ENCODE measurements at regions not wholly inside any gene's neighbourhood (a gene's known extent, or its start where the extent isn't known, plus 50 kb on each side); places are given as distances from the start of the nearest gene placed in this dataset.

- ATAC-seq (ENCODE audit: low read depth) (no peak), DNase-seq (no peak)
- Histone ChIP-seq H4K20me1 (ENCODE audit: control insufficient read depth, insufficient read depth, low read length, poor library complexity, severe bottlenecking) (no peaks in the 10 kb centered on the region), H3K79me2 (ENCODE audit: control insufficient read depth, insufficient read depth, low read length) (no peaks in the 10 kb centered on the region), H3K27ac (ENCODE audit: low read length in 2 of 2) (no peak overlapping the region), H2AFZ (ENCODE audit: insufficient read depth, low read depth, low read length, poor library complexity, severe bottlenecking) (no peak overlapping the region), H3K9ac (ENCODE audit: low read length) (no peak overlapping the region), H3K27me3 (replicated peaks in 1 of 4; ENCODE audit: control extremely low read depth in 1 of 4, control insufficient read depth in 3 of 4, insufficient read depth in 4 of 4, low read length in 3 of 4) (peaks cover 0 to 30% (median 19%) of the 10 kb centered on the region in 4 experiments), H3K4me3 (ENCODE audit: control extremely low read depth in 1 of 5, extremely low read depth in 1 of 5, insufficient read depth in 1 of 5, low read depth in 2 of 5, low read length in 4 of 5) (no peak overlapping the region), H3K4me2 (replicated peaks; ENCODE audit: low read depth, low read length, poor library complexity, severe bottlenecking) (no peak overlapping the region), H3K4me1 (ENCODE audit: control insufficient read depth in 2 of 2, insufficient read depth in 2 of 2, low read length in 2 of 2) (peaks cover 8 to 9% of the 10 kb centered on the region in 2 donors), H3K36me3 (replicated peaks in 1 of 2; ENCODE audit: control extremely low read depth in 1 of 2, control insufficient read depth in 1 of 2, extremely low read depth in 1 of 2, insufficient read depth in 2 of 2, low read length in 1 of 2) (no peaks in the 10 kb centered on the region), H3K9me3 (ENCODE audit: control extremely low read depth in 1 of 3, control insufficient read depth in 2 of 3, insufficient read depth in 1 of 3, low read length in 2 of 3) (peaks cover 0 to 17% (median 0%) of the 10 kb centered on the region in 3 donors)
- H3K4me3 Mint-ChIP-seq: no peak overlapping the region
- no peak overlapping the region for H3K27ac Mint-ChIP-seq
- POLR2A ChIA-PET: interaction anchor here (0.6 kb wide), 1 partner anchor 41 kb away, joined by 3 read pairs; no protein-coding TSS in a partner anchor
- TF ChIP-seq EZH2 (IDR thresholded peaks at IDR 0.05; ENCODE audit: borderline replicate concordance, insufficient read depth, low read depth, low read length, poor library complexity, severe bottlenecking): no peak
- no peak for TF ChIP-seq CTCF (IDR thresholded peaks at IDR 0.05)
- no peaks in the 10 kb centered on the region for H3K9me3 Mint-ChIP-seq (ENCODE audit: insufficient read depth)
- 83% methylated on average over 1 of the region's 3 CpGs for WGBS (ENCODE audit: insufficient coverage)
- peaks cover 35% of the 10 kb centered on the region for H3K27me3 Mint-ChIP-seq
- intact Hi-C loops (cut with micrococcal nuclease): no loop called here
- H3K4me1 Mint-ChIP-seq: peaks cover 12% of the 10 kb centered on the region
- CTCF ChIA-PET: interaction anchor here (0.8 to 1.7 kb wide), 7 partner anchors 9 to 266 kb away, joined by 3 to 8 read pairs (median 5); no protein-coding TSS in a partner anchor
Measured at GRCh38 chr15:31481142-31481541, 154.5 kb downstream of the KLF13 start.

- Histone ChIP-seq H2AFZ (ENCODE audit: insufficient read depth, low read depth, low read length, poor library complexity, severe bottlenecking) (no peak overlapping the region), H3K27me3 (replicated peaks in 1 of 4; ENCODE audit: control extremely low read depth in 1 of 4, control insufficient read depth in 3 of 4, insufficient read depth in 4 of 4, low read length in 3 of 4) (peaks cover 0 to 30% (median 19%) of the 10 kb centered on the region in 4 experiments), H3K36me3 (replicated peaks in 1 of 2; ENCODE audit: control extremely low read depth in 1 of 2, control insufficient read depth in 1 of 2, extremely low read depth in 1 of 2, insufficient read depth in 2 of 2, low read length in 1 of 2) (no peaks in the 10 kb centered on the region), H3K9ac (ENCODE audit: low read length) (no peak overlapping the region), H3K4me3 (ENCODE audit: control extremely low read depth in 1 of 5, extremely low read depth in 1 of 5, insufficient read depth in 1 of 5, low read depth in 2 of 5, low read length in 4 of 5) (no peak overlapping the region), H3K4me2 (replicated peaks; ENCODE audit: low read depth, low read length, poor library complexity, severe bottlenecking) (peak overlapping the region; percentile 76), H3K79me2 (ENCODE audit: control insufficient read depth, insufficient read depth, low read length) (no peaks in the 10 kb centered on the region), H4K20me1 (ENCODE audit: control insufficient read depth, insufficient read depth, low read length, poor library complexity, severe bottlenecking) (no peaks in the 10 kb centered on the region), H3K4me1 (ENCODE audit: control insufficient read depth in 2 of 2, insufficient read depth in 2 of 2, low read length in 2 of 2) (peaks cover 8 to 9% of the 10 kb centered on the region in 2 donors), H3K9me3 (ENCODE audit: control extremely low read depth in 1 of 3, control insufficient read depth in 2 of 3, insufficient read depth in 1 of 3, low read length in 2 of 3) (peaks cover 0 to 17% (median 0%) of the 10 kb centered on the region in 3 donors), H3K27ac (ENCODE audit: low read length in 2 of 2) (no peak overlapping the region)
- H3K9me3 Mint-ChIP-seq (ENCODE audit: insufficient read depth): no peaks in the 10 kb centered on the region
- H3K4me1 Mint-ChIP-seq: peaks cover 12% of the 10 kb centered on the region
- H3K27ac Mint-ChIP-seq: no peak overlapping the region
- ATAC-seq (ENCODE audit: low read depth) (no peak), DNase-seq (no peak)
- TF ChIP-seq CTCF (IDR thresholded peaks at IDR 0.05) (no peak), EZH2 (IDR thresholded peaks at IDR 0.05; ENCODE audit: borderline replicate concordance, insufficient read depth, low read depth, low read length, poor library complexity, severe bottlenecking) (no peak)
- peaks cover 35% of the 10 kb centered on the region for H3K27me3 Mint-ChIP-seq
- peak overlapping the region; percentile 90 for H3K4me3 Mint-ChIP-seq
- CTCF ChIA-PET: interaction anchor here (0.7 to 1.5 kb wide), 7 partner anchors 8 to 267 kb away, joined by 3 to 8 read pairs (median 5); no protein-coding TSS in a partner anchor
- 97% methylated on average over 31 of the region's 38 CpGs for WGBS (ENCODE audit: insufficient coverage)
- POLR2A ChIA-PET: interaction anchor here (0.5 to 2.3 kb wide), 2 partner anchors 154 to 156 kb away, joined by 4 to 6 read pairs; partner anchors contain the start of gene KLF13
- intact Hi-C loops (cut with micrococcal nuclease): no loop called here
Measured at GRCh38 chr15:31482122-31482922, 155.7 kb downstream of the KLF13 start.

All from B cell (primary cell).